HK-2 (cell line): ENCODE measurements at regions not wholly inside any gene's neighbourhood (a gene's known extent, or its start where the extent isn't known, plus 50 kb on each side); places are given as distances from the start of the nearest gene placed in this dataset.

ENCODE experiments used
- DNase-seq: peaks from one replicate; pipeline ENCODE4 v3.0.0-alpha.2; 2018; ENCODE audit not compliant: unreplicated experiment

GRCh38 chr15:29611057-29611456, 211.2 kb downstream of the TJP1 start:
- DNase-seq: no peak

GRCh38 chr15:29601811-29602210, 220.5 kb downstream of the TJP1 start:
- DNase-seq: no peak

- no peak for DNase-seq
Observed at GRCh38 chr15:29600262-29600661, 222.0 kb downstream of the TJP1 start.

- no peak for DNase-seq
Observed at GRCh38 chr15:29596266-29596665, 226.0 kb downstream of the TJP1 start.

GRCh38 chr15:29593629-29594028, 228.6 kb downstream of the TJP1 start:
- no peak for DNase-seq

- no peak for DNase-seq
Observed at GRCh38 chr15:29593111-29593510, 229.2 kb downstream of the TJP1 start.

GRCh38 chr15:29590701-29591100, 231.6 kb downstream of the TJP1 start:
- DNase-seq: no peak

GRCh38 chr15:29589975-29590374, 232.3 kb downstream of the TJP1 start:
- DNase-seq: no peak

- no peak for DNase-seq
Observed at GRCh38 chr15:29589416-29589815, 232.9 kb downstream of the TJP1 start.

- no peak for DNase-seq
Observed at GRCh38 chr15:29573197-29573838, 248.9 kb downstream of the TJP1 start.

GRCh38 chr15:29571792-29572431, 250.4 kb downstream of the TJP1 start:
- DNase-seq: no peak

- no peak for DNase-seq
Observed at GRCh38 chr15:29570948-29571791, 251.1 kb downstream of the TJP1 start.

- DNase-seq: no peak
Observed at GRCh38 chr15:29570121-29570947, 251.9 kb downstream of the TJP1 start.

GRCh38 chr15:29569533-29570092, 252.7 kb downstream of the TJP1 start:
- DNase-seq: no peak

- DNase-seq: no peak
Observed at GRCh38 chr15:29568840-29569532, 253.3 kb downstream of the TJP1 start.

GRCh38 chr15:29567336-29567735, 254.9 kb downstream of the TJP1 start:
- DNase-seq: no peak

- no peak for DNase-seq
Observed at GRCh38 chr15:29566914-29567313, 255.4 kb downstream of the TJP1 start.

- DNase-seq: no peak
Observed at GRCh38 chr15:29563112-29563511, 259.2 kb downstream of the TJP1 start.

- DNase-seq: no peak
Observed at GRCh38 chr15:29560896-29561295, 261.4 kb downstream of the TJP1 start.

GRCh38 chr15:29558261-29558660, 264.0 kb downstream of the TJP1 start:
- DNase-seq: no peak

GRCh38 chr15:29557171-29557570, 265.1 kb downstream of the TJP1 start:
- DNase-seq: no peak
